ENCODE measurements at regions not wholly inside any gene's neighbourhood (a gene's known extent, or its start where the extent isn't known, plus 50 kb on each side); places are given as distances from the start of the nearest gene placed in this dataset.

GRCh38 chr5:15266841-15267240 lies 233.1 kb upstream of the FBXL7 start:
- H3K4me3 ChIP-seq: no peak overlapping the region
- peaks cover 20% of the 10 kb centered on the region for H3K4me1 ChIP-seq
- H3K27ac ChIP-seq (replicated peaks): no peak overlapping the region
- peaks cover 7% of the 10 kb centered on the region for H3K9me3 ChIP-seq (replicated peaks)
- H3K27me3 ChIP-seq (ENCODE audit: low read depth): no peaks in the 10 kb centered on the region
- no peaks in the 10 kb centered on the region for H3K36me3 ChIP-seq
- intact Hi-C loops (cut with micrococcal nuclease): no loop called here
- TF ChIP-seq, protein P1, sequence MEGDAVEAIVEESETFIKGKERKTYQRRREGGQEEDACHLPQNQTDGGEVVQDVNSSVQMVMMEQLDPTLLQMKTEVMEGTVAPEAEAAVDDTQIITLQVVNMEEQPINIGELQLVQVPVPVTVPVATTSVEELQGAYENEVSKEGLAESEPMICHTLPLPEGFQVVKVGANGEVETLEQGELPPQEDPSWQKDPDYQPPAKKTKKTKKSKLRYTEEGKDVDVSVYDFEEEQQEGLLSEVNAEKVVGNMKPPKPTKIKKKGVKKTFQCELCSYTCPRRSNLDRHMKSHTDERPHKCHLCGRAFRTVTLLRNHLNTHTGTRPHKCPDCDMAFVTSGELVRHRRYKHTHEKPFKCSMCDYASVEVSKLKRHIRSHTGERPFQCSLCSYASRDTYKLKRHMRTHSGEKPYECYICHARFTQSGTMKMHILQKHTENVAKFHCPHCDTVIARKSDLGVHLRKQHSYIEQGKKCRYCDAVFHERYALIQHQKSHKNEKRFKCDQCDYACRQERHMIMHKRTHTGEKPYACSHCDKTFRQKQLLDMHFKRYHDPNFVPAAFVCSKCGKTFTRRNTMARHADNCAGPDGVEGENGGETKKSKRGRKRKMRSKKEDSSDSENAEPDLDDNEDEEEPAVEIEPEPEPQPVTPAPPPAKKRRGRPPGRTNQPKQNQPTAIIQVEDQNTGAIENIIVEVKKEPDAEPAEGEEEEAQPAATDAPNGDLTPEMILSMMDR (IDR thresholded peaks at IDR 0.05; ENCODE audit: borderline replicate concordance): no peak
- no peak for DNase-seq

- H3K9me3 ChIP-seq (replicated peaks): peaks cover 7% of the 10 kb centered on the region
- no peak overlapping the region for H3K4me3 ChIP-seq
- peaks cover 27% of the 10 kb centered on the region for H3K4me1 ChIP-seq
- H3K36me3 ChIP-seq: no peaks in the 10 kb centered on the region
- no peaks in the 10 kb centered on the region for H3K27me3 ChIP-seq (ENCODE audit: low read depth)
- intact Hi-C loops (cut with micrococcal nuclease): no loop called here
- DNase-seq: no peak
- TF ChIP-seq, protein P1 (IDR thresholded peaks at IDR 0.05; ENCODE audit: borderline replicate concordance): no peak
- H3K27ac ChIP-seq (replicated peaks): no peak overlapping the region
Observed at GRCh38 chr5:15266229-15266628, 233.8 kb upstream of the FBXL7 start.

DNA sequence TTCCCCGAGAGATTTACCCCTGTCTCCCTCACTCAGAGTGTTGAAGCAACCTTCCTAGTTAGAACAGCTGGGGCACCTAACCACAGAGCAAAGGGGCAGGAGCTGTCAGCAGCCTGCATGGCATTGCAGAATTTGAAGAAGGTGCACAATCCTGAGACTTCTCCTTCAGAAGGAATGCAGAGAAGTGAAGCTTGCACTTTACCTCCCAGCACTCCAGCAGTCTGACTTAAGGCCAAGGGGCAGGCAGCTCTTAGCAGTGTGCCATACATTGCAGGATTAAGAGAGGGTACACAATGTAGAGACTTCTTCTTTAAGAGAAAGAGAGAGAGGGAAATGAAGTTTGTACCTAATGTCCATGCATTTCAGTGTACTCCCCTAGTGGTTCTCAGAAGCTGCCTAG lies 236.0 kb upstream of the FBXL7 start:
- no peak overlapping the region for H3K27ac ChIP-seq (replicated peaks)
- intact Hi-C loops (cut with micrococcal nuclease): no loop called here
- H3K36me3 ChIP-seq: no peaks in the 10 kb centered on the region
- H3K4me3 ChIP-seq: no peak overlapping the region
- peaks cover 7% of the 10 kb centered on the region for H3K9me3 ChIP-seq (replicated peaks)
- no peaks in the 10 kb centered on the region for H3K27me3 ChIP-seq (ENCODE audit: low read depth)
- peaks cover 40% of the 10 kb centered on the region for H3K4me1 ChIP-seq
- TF ChIP-seq, protein P1 (IDR thresholded peaks at IDR 0.05; ENCODE audit: borderline replicate concordance): no peak
- no peak for DNase-seq

DNA sequence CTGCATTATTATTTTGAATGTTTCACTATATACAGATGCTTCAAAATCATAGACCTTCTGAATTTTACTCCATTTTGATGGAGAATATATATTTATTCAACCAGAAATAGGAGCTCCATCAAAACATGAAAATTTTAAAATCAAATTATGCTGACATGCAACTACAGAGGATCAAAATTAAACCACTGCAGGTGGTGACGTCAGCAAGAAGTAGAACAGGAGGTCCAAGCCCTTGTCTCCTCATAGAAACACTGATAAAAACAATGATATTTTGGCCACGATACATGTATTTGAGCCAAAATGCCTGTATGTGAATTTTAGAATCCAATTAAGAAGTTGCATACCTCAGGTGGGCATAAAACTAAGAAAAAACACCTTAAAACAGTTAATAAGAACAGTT lies 236.6 kb upstream of the FBXL7 start:
- intact Hi-C loops (cut with micrococcal nuclease): no loop called here
- Histone ChIP-seq H3K4me1 (peaks cover 40% of the 10 kb centered on the region), H3K27ac (replicated peaks) (peak overlapping the region; percentile 87)

GRCh38 chr5:15261269-15261995 lies 238.5 kb upstream of the FBXL7 start:
- Histone ChIP-seq H3K27ac (replicated peaks) (peak overlapping the region; percentile 87), H3K4me3 (peak overlapping the region; percentile 19), H3K36me3 (no peaks in the 10 kb centered on the region), H3K4me1 (peaks cover 40% of the 10 kb centered on the region), H3K27me3 (ENCODE audit: low read depth) (no peaks in the 10 kb centered on the region), H3K9me3 (replicated peaks) (no peaks in the 10 kb centered on the region)
- no peak for DNase-seq
- TF ChIP-seq, protein P1 (IDR thresholded peaks at IDR 0.05; ENCODE audit: borderline replicate concordance): no peak
- intact Hi-C loops (cut with micrococcal nuclease): no loop called here

More for the DNA sequence above, 236.6 kb upstream of the FBXL7 start:
- H3K4me3 ChIP-seq: no peak overlapping the region
- TF ChIP-seq, protein P1 (IDR thresholded peaks at IDR 0.05; ENCODE audit: borderline replicate concordance): no peak
- H3K27me3 ChIP-seq (ENCODE audit: low read depth): no peaks in the 10 kb centered on the region
- H3K36me3 ChIP-seq: no peaks in the 10 kb centered on the region
- DNase-seq: no peak
- H3K9me3 ChIP-seq (replicated peaks): peaks cover 7% of the 10 kb centered on the region
